ENCODE measurements at regions not wholly inside any gene's neighbourhood (a gene's known extent, or its start where the extent isn't known, plus 50 kb on each side); places are given as distances from the start of the nearest gene placed in this dataset.

- TF ChIP-seq, protein P1, sequence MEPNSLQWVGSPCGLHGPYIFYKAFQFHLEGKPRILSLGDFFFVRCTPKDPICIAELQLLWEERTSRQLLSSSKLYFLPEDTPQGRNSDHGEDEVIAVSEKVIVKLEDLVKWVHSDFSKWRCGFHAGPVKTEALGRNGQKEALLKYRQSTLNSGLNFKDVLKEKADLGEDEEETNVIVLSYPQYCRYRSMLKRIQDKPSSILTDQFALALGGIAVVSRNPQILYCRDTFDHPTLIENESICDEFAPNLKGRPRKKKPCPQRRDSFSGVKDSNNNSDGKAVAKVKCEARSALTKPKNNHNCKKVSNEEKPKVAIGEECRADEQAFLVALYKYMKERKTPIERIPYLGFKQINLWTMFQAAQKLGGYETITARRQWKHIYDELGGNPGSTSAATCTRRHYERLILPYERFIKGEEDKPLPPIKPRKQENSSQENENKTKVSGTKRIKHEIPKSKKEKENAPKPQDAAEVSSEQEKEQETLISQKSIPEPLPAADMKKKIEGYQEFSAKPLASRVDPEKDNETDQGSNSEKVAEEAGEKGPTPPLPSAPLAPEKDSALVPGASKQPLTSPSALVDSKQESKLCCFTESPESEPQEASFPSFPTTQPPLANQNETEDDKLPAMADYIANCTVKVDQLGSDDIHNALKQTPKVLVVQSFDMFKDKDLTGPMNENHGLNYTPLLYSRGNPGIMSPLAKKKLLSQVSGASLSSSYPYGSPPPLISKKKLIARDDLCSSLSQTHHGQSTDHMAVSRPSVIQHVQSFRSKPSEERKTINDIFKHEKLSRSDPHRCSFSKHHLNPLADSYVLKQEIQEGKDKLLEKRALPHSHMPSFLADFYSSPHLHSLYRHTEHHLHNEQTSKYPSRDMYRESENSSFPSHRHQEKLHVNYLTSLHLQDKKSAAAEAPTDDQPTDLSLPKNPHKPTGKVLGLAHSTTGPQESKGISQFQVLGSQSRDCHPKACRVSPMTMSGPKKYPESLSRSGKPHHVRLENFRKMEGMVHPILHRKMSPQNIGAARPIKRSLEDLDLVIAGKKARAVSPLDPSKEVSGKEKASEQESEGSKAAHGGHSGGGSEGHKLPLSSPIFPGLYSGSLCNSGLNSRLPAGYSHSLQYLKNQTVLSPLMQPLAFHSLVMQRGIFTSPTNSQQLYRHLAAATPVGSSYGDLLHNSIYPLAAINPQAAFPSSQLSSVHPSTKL (CRISPR knock-in tag; IDR thresholded peaks at IDR 0.05), result no peak
Measured at GRCh38 chr6:167643223-167643622, 183.5 kb upstream of the AFDN start (continued).

- TF ChIP-seq HIVEP1 (CRISPR knock-in tag; IDR thresholded peaks at IDR 0.05) (no peak), ZNF687 (CRISPR knock-in tag; IDR thresholded peaks at IDR 0.05) (peak; percentile 30)
- Histone ChIP-seq H3K36me3 (replicated peaks in 1 of 2; ENCODE audit: control insufficient read depth in 1 of 2, insufficient read depth in 2 of 2, low read length in 2 of 2) (no peaks in the 10 kb centered on the region), H3K27ac (ENCODE audit: extremely low read length, insufficient read depth, low read length) (no peak overlapping the region), H2AFZ (ENCODE audit: low read length) (peak overlapping the region; percentile 31), H3K27me3 (ENCODE audit: control insufficient read depth in 1 of 2, insufficient read depth in 2 of 2, low read length in 2 of 2) (no peaks in the 10 kb centered on the region; a peak in 1 of 5 replicates), H4K20me1 (ENCODE audit: insufficient read depth, low read length) (no peaks in the 10 kb centered on the region), H3K9ac (ENCODE audit: insufficient read depth, low read depth, low read length) (no peak overlapping the region), H3K4me1 (ENCODE audit: insufficient read depth, low read length) (peaks cover 39% of the 10 kb centered on the region), H3K4me3 (replicated peaks in 1 of 3; ENCODE audit: insufficient read depth in 1 of 3, low read depth in 2 of 3, low read length in 3 of 3) (no peak overlapping the region), H3K79me2 (ENCODE audit: insufficient read depth, low read length) (no peaks in the 10 kb centered on the region), H3K9me3 (ENCODE audit: low read length) (no peaks in the 10 kb centered on the region), H3K4me2 (ENCODE audit: low read depth, low read length) (peak overlapping the region; percentile 26; the same call in 1 of the 2 replicates)
- WGBS (ENCODE audit: low lambda C conversion rate), result 67% methylated on average over 11 of the region's 11 CpGs
- in situ Hi-C loops (cut with HindIII; ENCODE audit: extremely low pct_ligation_motif_present, low pct_unique_long_range_greater_than_20kb), result no loop called here
- FAIRE-seq, result no peak
- intact Hi-C loops (cut with micrococcal nuclease; ENCODE audit: unreplicated experiment), result no loop called here
- DNase-seq (ENCODE audit: low spot score), result no peak
- CTCF ChIA-PET (ENCODE audit: low intra/inter-chr PET ratio, low total read pairs), result no interaction called here
- no peak for ATAC-seq
- no TSS peak for BruUV-seq (replicated peaks)
- POLR2A ChIA-PET, result interaction anchor here (1.5 kb wide), 1 partner anchor 55 kb away, joined by 4 read pairs; no protein-coding TSS in a partner anchor
Measured at GRCh38 chr6:167643716-167644115, 183.0 kb upstream of the AFDN start.
